NK-92 treated with Interleukin-12 subunit alpha and Interleukin-12 subunit beta, amount 100 ng/mL, for 24 hours (cell line): ENCODE measurements at regions not wholly inside any gene's neighbourhood (a gene's known extent, or its start where the extent isn't known, plus 50 kb on each side); places are given as distances from the start of the nearest gene placed in this dataset.
"Not testable (repeated sequence)": the region's sequence is repeated elsewhere in the genome, so short reads cannot be mapped to it uniquely, and the experiment has no call there.

Experiments used
- DNase-seq: peaks from one replicate; lab custom pipeline; 2025; lab: John Stamatoyannopoulos, UW

DNA sequence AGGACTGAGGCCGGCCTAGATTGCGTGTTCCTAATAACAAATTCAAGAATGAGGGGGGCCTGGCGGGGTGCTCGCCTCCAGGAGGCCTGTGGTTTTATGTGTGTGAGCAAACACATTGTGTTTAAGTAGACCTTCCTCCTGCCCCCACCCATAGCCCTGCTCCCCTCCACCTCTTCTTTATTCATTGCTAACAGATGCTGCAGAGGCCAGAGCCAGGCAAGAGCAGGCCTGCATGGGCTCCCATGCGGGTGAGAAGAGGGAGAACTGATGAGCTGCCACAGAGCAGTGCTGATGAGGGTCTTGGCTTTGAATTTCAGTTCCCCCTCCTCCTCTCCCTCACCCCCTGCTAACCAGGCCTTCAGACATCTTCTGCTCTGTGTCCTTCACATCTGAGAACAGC, 154.6 kb downstream of the OSR1 start:
- no peak for DNase-seq

DNA sequence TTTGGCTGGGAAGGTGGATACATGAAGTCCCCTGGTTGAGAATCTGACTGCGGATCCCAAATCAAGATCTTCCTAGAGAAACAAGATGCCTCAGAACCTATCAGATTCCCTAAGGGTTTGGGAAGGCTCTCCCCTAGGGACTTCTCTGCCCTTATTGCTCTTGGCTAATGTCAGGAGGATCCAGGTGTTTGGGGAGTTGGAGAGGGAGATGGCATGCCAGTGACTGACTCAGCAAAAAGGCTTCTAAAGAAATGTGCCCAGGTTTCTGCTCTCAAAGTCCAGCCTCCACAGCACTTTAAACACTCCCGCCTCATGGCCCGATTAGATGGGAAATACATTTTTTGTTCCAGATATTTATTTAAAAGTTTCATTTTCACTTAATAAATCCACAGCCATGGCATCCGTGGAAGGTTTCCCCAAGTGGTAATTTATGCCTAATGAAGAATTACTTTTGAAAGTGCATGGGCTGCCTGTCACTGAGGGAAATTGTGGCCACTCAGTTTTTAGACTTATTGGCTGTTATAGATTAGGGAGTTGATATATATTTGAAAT, 156.4 kb downstream of the OSR1 start:
- DNase-seq = no peak

DNA sequence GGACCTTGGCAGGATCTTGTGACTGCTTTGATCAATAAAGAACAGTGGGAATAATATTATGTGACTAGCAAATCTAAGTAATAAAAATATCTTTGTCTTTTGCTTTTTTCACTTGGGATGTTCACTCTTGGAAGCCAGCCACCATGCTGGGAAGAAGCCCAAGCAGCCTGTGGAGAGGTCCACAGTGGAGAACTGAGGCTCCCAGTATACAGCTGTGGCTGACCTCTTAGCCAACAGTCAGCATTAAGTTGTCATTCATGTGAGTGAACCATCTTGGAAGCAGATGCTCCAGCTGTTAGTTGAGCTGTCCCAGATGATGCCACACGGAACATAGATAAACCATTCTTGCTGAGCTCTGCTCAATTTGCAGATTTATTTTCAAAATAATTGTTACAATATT, 160.0 kb downstream of the OSR1 start:
- DNase-seq = no peak

DNA sequence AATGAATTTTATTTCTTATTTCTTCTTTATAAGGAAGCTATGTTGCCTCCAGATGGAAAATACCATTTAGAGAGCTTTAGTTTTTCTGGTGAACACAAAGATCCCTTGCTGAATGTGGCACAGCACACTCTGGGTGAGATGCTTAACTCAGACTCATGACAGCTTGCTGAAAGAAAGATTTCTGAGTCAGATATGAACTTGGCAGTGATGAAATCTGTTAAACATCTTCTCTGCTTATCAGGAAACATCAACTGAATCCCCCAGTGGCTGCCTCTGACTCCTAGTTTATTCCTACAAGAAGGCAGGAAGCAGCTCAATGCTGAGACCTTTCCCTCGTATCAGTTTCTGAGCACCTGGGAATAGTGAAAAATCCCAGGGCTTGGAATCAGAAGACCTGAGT, 162.8 kb downstream of the OSR1 start:
- DNase-seq = no peak

DNA sequence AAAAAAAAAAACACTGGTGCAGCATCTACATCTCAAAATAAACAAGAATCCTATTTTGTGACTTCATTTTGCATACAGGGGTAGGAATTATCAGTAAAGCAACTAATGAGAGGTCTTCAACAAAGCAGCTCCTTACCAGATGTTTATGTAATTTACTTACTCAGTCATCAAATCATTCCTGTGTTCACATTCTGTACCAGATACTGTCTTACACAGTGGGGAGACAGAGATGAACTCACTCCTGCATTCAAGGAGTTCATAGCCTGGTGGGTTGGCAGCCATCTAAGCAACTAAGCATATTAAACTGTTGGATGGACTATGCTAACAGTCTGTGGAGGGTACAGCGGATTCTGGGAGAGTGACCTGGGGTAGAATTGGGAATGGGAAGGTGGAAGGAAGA, 169.0 kb downstream of the OSR1 start:
- no peak for DNase-seq

DNA sequence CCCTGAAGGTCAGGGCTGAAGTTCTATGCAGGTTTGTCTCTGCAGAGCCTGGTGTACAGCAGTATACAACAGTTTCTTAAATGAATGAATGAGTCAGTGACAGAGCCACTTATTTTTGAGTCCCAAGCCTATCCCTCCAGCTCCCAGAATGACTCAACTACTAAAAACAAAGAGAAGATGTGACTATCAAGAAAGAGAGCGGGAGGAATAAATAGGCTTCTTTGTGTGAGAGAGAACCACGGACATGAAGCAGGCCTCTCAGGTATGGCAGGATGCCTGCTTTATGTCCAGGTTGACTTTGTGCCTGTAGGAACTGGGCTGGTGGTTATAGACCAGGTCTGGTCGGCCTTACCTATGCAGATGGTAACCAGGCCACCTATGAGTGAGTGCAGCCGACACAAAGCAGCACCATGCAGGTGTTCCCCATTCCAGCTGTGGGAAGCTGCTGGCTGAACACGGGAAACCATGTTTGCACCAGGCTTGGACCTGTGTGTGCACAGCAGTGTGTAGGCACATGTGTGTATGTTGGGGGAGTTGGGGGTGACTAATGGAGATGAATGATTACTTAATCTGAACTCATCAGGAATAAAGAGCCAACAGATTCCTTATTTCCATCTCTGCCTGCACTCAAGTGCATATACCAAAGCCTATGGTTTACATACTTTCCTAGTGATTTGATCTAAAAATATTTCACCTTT, 171.0 kb downstream of the OSR1 start:
- no peak for DNase-seq

DNA sequence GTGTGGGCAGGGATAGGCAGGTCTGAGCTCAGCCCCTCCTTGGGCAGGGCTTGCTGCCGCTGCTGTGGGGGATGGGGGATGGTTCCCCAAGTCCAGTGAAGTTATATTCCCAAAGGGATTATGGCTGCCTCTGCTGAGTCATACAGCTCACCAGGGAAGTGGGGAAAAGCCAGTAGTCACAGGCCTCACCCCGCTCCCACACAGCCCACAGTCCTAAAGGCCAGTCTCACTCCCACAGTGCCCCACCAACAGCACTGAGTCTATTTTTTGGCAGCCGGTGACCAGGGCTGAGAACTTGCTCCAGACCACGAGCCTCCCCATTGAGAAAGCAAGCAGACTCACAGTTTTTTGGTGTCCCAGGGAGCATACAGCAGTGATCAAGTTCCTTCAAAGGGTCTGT, 173.3 kb downstream of the OSR1 start:
- DNase-seq = no peak

DNA sequence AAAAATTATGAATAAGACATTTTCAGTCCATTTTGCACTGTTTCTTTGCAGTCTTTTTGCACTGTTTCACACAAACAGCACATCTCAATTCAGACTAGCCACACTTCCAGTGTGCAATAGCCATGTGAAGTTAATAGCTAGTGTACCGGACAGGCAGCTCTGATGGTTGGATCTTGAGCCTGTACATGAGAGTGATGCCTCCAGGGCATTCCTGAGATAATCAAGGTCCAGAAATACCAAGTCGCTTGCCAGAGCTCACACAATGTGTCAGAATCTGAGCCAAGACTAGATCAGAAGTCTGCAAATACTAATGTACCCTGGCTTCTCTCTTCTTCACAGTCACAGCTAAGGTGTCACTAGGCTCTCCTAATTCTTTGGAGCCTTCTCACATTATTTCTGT, 180.2 kb downstream of the OSR1 start:
- DNase-seq = no peak

DNA sequence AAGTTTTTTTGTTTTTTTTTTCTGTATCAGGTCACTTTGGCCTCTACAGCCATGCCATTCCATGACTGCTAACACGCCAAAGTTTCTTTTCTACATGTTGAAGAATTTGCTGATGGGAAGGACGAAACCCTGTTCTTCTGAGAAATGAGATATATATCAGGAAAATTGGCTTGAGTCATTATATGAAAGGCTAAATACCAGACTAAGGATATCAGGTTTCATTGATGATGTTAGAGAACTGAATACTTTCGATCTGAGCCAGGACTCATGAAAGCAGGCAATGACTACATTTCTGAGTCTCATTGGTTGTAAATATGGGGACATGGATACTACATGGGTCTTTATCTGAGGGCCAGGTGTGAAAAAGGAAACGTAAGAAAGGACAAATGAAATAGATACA, 181.4 kb downstream of the OSR1 start:
- DNase-seq = no peak

DNA sequence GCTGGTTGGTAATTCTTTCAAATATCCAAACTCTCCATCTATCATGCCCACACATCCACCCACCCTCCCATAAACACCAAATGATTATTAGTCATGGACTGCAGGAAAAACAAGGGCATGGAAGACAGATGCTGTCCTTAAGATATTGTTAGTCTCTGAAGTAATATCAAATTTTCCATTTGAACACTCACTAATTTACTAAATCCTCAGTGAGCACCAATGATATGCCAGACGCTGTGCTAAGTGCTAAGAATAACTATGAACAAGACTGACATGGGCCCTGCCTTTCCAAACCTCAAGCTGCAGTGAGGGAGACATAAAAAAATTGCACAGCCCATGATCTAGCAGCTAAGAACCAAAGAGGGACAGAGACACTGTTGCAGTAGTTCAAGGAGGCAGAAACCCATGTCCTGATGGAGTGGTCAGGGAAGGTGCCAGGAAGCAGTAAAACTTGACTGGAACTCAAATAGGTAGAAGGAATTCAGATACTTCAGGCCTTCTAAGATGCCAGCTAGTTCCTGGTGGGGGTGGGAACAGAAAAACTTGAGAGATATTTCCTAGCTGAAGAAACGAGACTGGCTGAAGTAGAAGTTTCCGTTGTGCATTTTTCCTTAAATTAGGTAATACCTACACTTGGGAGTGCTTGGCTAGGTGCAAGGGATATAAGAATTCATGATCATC, 182.1 kb downstream of the OSR1 start:
- no peak for DNase-seq

DNA sequence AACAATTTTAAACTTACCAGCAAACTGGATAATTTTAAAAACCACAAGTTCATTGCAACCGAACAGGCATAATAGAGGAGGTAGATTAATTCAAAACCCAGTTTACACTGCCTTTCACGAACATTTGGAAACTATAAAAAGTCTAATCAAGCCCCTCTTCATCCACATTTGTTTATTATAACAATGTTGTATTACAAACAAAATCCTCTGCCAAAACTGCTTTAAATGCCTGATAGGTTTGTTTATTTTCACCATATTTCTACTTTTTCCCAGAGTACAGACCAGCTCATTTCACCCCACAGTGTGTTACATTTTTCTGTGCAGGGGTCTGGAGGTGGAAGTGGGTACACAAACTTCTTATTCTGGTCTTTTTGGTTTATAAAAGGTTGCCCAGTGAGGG, 184.2 kb downstream of the OSR1 start:
- DNase-seq = no peak

DNA sequence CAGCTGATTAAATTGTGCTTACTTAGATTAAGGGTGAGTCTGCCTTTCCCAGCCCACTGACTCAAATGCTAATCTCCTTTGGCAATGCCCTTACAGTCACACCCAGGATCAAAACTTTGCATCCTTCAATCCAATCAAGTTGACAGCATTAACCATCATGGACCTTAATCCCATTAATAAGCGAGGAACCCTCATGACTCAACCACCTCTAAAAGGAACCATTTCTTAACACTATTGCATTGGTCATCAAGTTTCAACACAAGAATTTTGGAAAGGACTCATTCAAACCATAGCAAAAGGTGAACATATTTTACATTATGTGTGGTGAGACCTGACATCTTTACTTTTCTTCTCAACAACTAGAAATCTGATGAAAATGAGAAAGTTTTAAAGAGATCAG, 187.0 kb downstream of the OSR1 start:
- no peak for DNase-seq

DNA sequence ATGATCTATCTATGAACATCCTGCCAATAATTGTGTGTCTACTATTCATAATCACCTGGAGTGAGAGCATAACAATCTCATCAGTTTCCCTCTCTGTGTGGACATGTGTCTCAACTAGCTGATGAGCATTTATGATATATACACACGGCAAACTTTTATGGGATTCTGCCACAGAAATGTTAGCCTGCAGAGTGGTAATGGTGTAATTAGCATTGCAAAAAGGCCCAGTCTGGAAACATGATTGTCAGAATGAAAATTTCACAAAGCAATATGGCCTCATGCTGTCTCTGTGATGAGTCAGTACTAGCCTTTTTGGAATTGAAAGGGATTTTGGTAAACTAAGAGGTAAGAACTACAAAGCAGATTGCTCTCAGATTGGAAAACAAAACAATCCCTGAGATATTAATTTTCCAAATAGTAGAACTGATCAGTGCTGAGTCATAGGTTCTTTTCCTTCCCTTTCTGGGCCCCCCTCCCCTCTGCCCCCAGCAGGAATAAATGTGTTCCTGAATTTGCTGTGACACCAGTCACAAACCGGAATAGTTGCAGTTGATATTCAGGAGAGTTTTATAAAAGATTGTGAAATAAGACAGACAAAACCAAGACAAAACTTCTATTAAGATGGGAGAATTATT, 189.2 kb downstream of the OSR1 start:
- DNase-seq = no peak

DNA sequence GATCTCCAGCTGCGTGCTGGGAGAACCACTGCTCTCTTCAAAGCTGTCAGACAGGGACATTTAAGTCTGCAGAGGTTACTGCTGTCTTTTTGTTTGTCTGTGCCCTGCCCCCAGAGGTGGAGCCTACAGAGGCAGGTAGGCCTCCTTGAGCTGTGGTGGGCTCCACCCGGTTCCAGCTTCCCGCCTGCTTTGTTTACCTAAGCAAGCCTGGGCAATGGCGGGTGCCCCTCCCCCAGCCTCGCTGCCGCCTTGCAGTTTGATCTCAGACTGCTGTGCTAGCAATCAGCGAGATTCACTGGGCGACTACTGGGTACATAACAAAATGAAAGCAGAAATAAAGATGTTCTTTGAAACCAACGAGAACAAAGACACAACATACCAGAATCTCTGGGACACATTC, 194.3 kb downstream of the OSR1 start:
- DNase-seq = not testable (repeated sequence)

DNA sequence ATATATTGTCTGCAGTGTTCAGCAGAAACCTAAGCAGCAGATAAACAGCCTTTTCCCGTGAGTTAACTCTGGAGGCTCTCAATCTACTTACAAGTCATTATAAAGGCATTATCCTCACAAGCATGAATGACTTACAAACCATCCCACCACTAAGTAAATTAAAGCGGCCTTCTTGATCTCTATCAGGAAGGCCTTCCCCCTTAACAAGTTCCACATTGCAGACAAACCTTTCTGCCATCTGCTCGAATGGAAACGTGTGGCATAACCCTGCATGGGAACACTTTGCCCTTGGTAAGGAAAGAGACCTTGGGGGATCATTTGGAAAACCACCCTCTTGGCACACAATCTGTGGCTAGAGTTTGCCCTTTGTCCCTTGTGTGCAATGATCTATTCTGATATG, 199.5 kb downstream of the OSR1 start:
- no peak for DNase-seq

DNA sequence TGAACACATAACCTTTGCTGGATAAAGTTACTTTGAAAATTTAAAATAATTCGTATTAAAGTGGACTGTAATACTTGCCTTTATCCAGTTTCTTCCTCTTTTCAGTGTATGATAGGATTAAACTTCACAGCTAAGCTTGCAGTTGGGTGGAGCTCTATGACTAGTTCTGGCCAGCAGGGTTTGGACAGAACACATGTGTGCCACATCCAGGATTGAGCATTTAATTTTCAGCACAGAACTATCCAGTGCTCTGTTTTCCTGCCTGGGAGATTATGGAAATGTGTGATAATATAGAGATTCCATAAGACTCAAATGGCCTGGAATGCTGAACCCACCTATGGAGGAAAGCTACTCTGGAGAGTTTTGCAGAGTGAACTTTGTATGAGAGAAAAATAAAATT, 200.2 kb downstream of the OSR1 start:
- DNase-seq = no peak

DNA sequence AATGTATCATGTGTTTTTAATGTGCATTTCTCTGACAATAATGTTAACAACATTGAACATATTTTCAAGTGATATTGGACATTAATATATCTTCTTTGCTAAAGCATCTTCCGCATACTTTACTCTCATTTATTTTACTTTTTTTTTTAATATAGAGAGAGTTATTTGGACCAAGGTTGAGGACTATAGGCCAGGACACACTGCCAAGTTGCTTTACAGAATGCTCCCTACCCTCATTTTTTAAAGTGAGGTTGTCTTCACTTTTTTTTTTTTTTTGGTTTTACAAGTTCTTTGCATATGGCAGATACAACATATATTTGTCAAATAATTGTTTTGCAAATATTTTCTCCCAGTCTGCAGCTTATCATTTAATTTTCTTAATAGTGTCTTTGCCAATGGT, 201.8 kb downstream of the OSR1 start:
- DNase-seq = no peak

DNA sequence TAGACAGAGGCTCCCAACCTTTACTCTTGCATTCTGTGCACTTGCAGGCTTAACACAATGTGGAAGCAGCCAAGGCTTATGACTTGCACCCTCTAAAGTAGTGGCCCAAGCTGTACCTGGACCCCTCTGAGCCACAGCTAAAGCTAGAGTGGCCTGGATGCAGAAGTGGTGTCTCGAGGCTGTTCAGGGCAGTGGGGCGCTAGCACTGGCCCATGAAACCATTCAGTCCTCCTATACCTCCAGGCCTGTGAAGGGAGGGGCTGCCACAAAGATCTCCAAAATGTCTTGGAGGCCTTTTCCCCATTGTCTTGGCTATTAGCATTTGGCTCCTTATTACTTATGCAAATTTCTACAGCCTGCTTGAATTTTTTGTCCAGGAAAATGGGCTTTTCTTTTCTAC, 207.7 kb downstream of the OSR1 start:
- DNase-seq = no peak

DNA sequence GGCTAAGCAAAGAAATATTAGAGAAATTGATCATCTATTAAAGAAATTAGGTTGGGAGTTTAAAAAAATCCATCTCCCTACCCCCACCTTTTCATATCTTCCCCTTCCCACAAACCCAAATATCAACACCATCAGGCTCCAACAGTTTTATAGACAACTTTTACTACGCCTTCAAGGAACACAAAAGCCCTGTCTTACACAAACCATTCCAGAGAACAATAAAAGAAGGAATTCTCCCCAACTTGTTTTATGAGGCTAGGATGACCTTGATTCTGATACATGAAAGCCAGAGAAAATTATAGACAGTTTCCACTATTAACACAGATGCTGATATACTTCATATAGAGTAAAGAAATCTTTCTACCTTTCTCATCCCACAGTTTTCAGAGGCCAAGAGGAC, 211.6 kb downstream of the OSR1 start:
- no peak for DNase-seq

DNA sequence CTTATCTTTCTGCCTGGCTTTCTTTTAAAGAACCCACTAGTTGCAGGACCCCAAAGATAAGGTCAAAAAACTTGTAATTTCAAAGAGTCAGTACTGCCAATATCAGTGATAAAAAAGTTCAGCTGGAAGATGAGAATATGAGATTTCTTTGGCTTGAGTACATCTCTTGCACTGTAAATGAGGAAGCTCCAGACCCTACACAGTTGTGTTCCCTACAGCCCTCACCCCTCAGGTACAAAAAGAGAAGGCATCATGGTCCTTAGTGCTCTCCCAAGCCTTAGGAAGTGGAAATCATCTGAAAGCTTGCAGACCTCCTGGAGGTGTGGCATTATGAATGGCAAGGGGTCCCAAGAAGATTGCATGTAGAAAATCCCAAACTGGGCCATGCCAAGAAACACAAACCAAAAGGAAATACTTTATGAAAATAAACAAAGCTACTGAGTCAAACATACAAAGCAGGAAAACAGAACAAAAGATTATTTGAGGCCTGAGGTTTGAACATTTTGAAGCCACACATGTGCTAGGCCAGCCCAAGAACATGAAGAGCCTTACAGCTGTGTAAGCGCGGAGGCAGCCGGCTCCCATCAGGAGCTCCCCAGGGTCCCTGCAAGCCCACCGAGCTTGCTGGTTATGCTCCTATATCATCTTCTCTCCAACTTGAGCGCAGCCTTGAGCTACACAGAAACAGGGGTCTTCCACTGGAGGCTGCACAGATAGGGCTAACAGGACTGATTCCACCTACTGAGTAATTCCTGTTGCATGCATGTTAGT, 217.0 kb downstream of the OSR1 start:
- DNase-seq = no peak

DNA sequence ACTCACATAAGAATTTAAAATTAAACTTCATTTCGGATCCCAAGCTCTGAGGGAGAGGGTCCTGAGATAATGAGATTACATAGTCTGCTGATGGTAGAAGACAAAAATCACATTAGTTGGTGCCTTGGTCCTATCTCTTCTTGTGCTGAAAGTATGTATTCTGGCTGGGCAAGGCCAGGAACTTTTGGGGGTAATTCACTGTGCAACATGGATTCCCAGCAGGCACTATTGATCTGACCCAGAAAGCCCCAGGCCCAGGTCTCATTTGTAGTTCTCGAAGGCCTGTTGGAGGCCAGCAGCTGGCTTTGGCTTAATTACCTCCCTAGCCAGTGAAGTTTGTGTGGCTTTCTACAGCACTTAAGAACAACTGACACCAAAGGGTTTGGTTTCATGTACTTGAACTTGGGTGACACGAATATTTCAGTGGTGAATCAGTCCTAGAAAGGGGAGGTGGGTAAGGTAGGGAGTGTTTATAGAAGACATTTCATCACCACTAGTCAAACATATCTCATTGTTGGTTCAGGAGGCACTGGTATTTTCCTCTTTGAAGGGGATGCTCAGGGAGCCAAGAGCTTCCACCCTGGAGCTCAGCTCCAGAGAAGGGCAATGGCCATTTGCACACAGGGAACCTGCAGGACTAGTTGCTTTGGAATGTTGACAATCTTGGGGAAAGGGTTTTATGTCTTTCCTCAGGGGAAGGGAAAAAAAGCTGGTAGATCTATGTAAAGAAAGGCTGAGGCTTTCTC, 217.8 kb downstream of the OSR1 start:
- DNase-seq = no peak

DNA sequence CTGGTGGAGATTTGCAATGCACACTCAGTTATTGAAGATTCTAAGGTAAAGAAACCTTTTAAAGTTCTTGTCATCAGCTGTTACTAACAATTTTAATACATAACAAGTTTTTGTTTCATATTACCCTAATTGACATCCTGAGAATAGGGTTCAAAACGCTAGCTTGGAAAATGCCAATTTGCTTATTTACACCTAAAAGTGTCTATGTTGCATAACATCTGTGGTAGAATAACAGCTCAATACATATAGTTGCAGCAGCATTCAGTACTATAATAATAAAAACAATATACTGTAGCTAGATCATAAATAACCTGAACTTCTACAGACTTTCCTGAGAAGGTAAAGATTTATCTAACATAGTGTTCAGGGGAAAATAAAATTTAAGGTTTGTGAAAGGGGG, 219.0 kb downstream of the OSR1 start:
- no peak for DNase-seq
